Karpas-422 (cell line): ENCODE measurements at regions not wholly inside any gene's neighbourhood (a gene's known extent, or its start where the extent isn't known, plus 50 kb on each side); places are given as distances from the start of the nearest gene placed in this dataset.
A peak's percentile ranks its signal among the peaks of the same experiment; 100 is the strongest.

Experiments
- DNase-seq: peaks from one replicate; pipeline ENCODE4 v3.0.0-alpha.2; 2015
- H2AFZ ChIP-seq: fragments of 200-600 bp; sonication (generic); 2 replicates; pipeline ENCODE4 v1.6.1; 2014; ENCODE audit warnings: antibody characterized with exemption, low read length, mixed read lengths
- H3K27ac ChIP-seq: fragments of 200-600 bp; sonication (generic); 2 replicates; pipeline ENCODE4 v1.5.1; 2014; ENCODE audit warnings: mild to moderate bottlenecking, low read length, moderate library complexity
- H3K27me3 ChIP-seq: fragments of 200-600 bp; sonication (generic); 2 replicates; pipeline ENCODE4 v1.6.1; 2014; ENCODE audit warnings: low read length, mixed read lengths
- H3K36me3 ChIP-seq: fragments of 200-600 bp; sonication (generic); 2 replicates; pipeline ENCODE4 v1.6.1; 2014; ENCODE audit warnings: low read length, mixed read lengths; ENCODE audit not compliant: insufficient read depth
- H3K4me1 ChIP-seq: fragments of 200-600 bp; sonication (generic); 2 replicates; pipeline ENCODE4 v1.6.1; 2014; ENCODE audit warnings: mild to moderate bottlenecking, low read length, mixed read lengths
- H3K4me2 ChIP-seq: fragments of 200-600 bp; sonication (generic); 2 replicates; pipeline ENCODE4 v1.6.1; 2014; ENCODE audit warnings: low read length, low read depth, mild to moderate bottlenecking; ENCODE audit not compliant: poor library complexity, severe bottlenecking
- H3K4me3 ChIP-seq: fragments of 200-600 bp; sonication (generic); 2 replicates; pipeline ENCODE4 v1.5.1; 2014; ENCODE audit warnings: mild to moderate bottlenecking, antibody characterized with exemption, low read length, mixed read lengths
- H3K79me2 ChIP-seq: fragments of 200-600 bp; sonication (generic); 2 replicates; pipeline ENCODE4 v1.6.1; 2014; ENCODE audit warnings: mild to moderate bottlenecking, low read length, mixed read lengths
- H3K9ac ChIP-seq: fragments of 200-600 bp; sonication (generic); 2 replicates; pipeline ENCODE4 v1.6.0; 2014; ENCODE audit warnings: low read length
- H3K9me2 ChIP-seq: fragments of 200-600 bp; sonication (generic), shearing (Covaris generic); replicated peaks from 2 replicates; pipeline ENCODE4 v1.6.0; 2014; ENCODE audit warnings: mild to moderate bottlenecking, low read length, moderate library complexity; ENCODE audit not compliant: insufficient read depth
- H3K9me3 ChIP-seq: fragments of 300-700, 200-600 bp; sonication (generic); 2 replicates; pipeline ENCODE4 v1.6.1; 2014; ENCODE audit warnings: low read length, mixed read lengths
- H4K20me1 ChIP-seq: fragments of 200-600 bp; sonication (generic); 2 replicates; pipeline ENCODE4 v1.6.1; 2014; ENCODE audit warnings: mild to moderate bottlenecking, antibody characterized with exemption, low read length, low read depth; ENCODE audit not compliant: insufficient read depth

DNA sequence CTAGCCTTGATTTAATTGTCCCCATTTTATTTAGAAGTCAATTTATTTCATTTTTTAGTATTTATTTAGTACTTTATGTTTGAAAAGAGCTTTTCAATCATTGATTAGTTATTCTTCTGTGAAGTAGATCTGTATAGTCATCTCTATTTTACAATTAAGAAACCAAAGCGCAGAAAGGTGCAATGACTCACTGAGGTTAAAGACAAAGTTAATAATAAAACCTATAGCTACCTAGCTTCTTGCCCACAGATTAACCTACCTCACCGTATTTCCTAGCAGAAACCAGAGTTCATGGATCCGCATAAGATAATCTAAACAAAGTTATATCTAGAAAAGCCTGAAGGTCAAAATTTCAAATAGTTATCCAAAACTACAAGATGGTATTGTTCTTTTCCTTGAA lies 176.4 kb downstream of the GRIN2B start:
- no peak overlapping the region for H3K4me3 ChIP-seq
- H3K36me3 ChIP-seq: no peaks in the 10 kb centered on the region
- H3K9me3 ChIP-seq: no peaks in the 10 kb centered on the region
- DNase-seq: no peak
- H3K27me3 ChIP-seq: no peaks in the 10 kb centered on the region
- no peaks in the 10 kb centered on the region for H3K79me2 ChIP-seq
- no peaks in the 10 kb centered on the region for H3K9me2 ChIP-seq
- no peak overlapping the region for H3K9ac ChIP-seq
- H3K4me2 ChIP-seq: no peak overlapping the region
- H2AFZ ChIP-seq: no peak overlapping the region
- H4K20me1 ChIP-seq: no peaks in the 10 kb centered on the region
- H3K27ac ChIP-seq: no peak overlapping the region
- H3K4me1 ChIP-seq: no peaks in the 10 kb centered on the region

GRCh38 chr12:13801543-13801942 lies 179.9 kb downstream of the GRIN2B start:
- Histone ChIP-seq H3K27me3 (no peaks in the 10 kb centered on the region), H2AFZ (no peak overlapping the region), H3K79me2 (no peaks in the 10 kb centered on the region), H3K9ac (no peak overlapping the region), H4K20me1 (no peaks in the 10 kb centered on the region), H3K4me3 (no peak overlapping the region), H3K4me2 (no peak overlapping the region), H3K36me3 (no peaks in the 10 kb centered on the region), H3K9me3 (no peaks in the 10 kb centered on the region), H3K9me2 (no peaks in the 10 kb centered on the region), H3K27ac (no peak overlapping the region), H3K4me1 (no peaks in the 10 kb centered on the region)
- no peak for DNase-seq

- Histone ChIP-seq H3K9me2 (no peaks in the 10 kb centered on the region), H2AFZ (no peak overlapping the region)
- no peak for DNase-seq
These were observed 181.8 kb downstream of the GRIN2B start for GRCh38 chr12:13799574-13799973.

DNA sequence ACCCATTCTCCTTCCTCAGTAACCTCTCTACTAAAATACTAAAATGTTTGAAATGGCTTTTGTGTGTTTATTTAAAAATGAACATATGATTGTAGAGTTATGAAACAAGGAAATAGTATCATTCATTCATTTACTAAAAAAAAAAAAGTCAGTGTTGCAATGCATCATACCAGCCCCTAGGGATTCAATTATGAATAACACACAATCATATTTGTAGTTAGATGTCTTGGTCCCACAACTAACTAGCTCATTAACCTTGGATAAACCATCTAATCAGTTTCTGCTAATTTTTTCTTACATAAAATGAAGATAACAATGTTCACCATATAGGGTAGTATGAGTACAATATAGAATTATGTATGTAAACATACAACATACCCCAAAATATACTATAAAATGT lies 183.2 kb downstream of the GRIN2B start:
- no peaks in the 10 kb centered on the region for H3K27me3 ChIP-seq
- H2AFZ ChIP-seq: no peak overlapping the region
- DNase-seq: no peak

More at GRCh38 chr12:13799574-13799973, 181.8 kb downstream of the GRIN2B start:
- no peaks in the 10 kb centered on the region for H3K27me3 ChIP-seq
- H3K27ac ChIP-seq: no peak overlapping the region
- H3K79me2 ChIP-seq: no peaks in the 10 kb centered on the region
- H3K36me3 ChIP-seq: no peaks in the 10 kb centered on the region
- no peaks in the 10 kb centered on the region for H4K20me1 ChIP-seq
- no peak overlapping the region for H3K4me2 ChIP-seq
- H3K9me3 ChIP-seq: no peaks in the 10 kb centered on the region
- no peak overlapping the region for H3K4me3 ChIP-seq
- no peaks in the 10 kb centered on the region for H3K4me1 ChIP-seq
- no peak overlapping the region for H3K9ac ChIP-seq

DNA sequence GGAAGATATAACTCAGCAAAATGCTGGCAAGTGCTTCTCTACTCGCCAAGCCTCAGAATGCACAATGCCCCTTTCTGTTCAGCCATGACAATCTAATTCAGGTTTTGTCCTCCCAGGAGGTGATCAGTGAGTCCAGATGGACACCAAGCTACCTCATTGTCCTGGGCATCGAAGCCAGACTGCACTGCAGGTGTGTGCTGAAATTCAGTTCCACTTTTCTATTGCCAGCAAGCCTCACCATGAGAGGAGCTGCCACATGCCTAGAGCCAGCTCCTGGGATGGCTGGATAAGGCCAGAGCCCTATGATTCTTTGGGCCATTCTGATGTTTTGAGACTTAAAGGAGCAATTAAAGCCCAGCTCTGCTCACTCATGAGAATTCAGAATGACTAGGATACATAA lies 186.7 kb downstream of the GRIN2B start:
- no peaks in the 10 kb centered on the region for H3K79me2 ChIP-seq
- no peak overlapping the region for H3K27ac ChIP-seq
- H4K20me1 ChIP-seq: no peaks in the 10 kb centered on the region
- no peak overlapping the region for H3K4me3 ChIP-seq
- H3K9me2 ChIP-seq: no peaks in the 10 kb centered on the region
- no peak overlapping the region for H3K4me2 ChIP-seq
- DNase-seq: no peak
- H2AFZ ChIP-seq: no peak overlapping the region
- no peaks in the 10 kb centered on the region for H3K9me3 ChIP-seq
- H3K36me3 ChIP-seq: no peaks in the 10 kb centered on the region
- H3K27me3 ChIP-seq: no peaks in the 10 kb centered on the region
- H3K9ac ChIP-seq: no peak overlapping the region
- H3K4me1 ChIP-seq: peaks cover 8% of the 10 kb centered on the region

More for the DNA sequence above, 183.2 kb downstream of the GRIN2B start:
- no peaks in the 10 kb centered on the region for H3K4me1 ChIP-seq
- no peak overlapping the region for H3K9ac ChIP-seq
- H3K36me3 ChIP-seq: no peaks in the 10 kb centered on the region
- no peaks in the 10 kb centered on the region for H3K79me2 ChIP-seq
- no peak overlapping the region for H3K27ac ChIP-seq
- H3K4me3 ChIP-seq: no peak overlapping the region
- H3K9me3 ChIP-seq: no peaks in the 10 kb centered on the region
- no peak overlapping the region for H3K4me2 ChIP-seq
- no peaks in the 10 kb centered on the region for H3K9me2 ChIP-seq
- H4K20me1 ChIP-seq: no peaks in the 10 kb centered on the region

GRCh38 chr12:13790317-13790716 lies 191.1 kb downstream of the GRIN2B start:
- H2AFZ ChIP-seq: no peak overlapping the region
- no peaks in the 10 kb centered on the region for H3K79me2 ChIP-seq
- DNase-seq: peak; percentile 49
- no peaks in the 10 kb centered on the region for H3K9me3 ChIP-seq
- no peaks in the 10 kb centered on the region for H3K9me2 ChIP-seq
- no peaks in the 10 kb centered on the region for H4K20me1 ChIP-seq
- no peak overlapping the region for H3K27ac ChIP-seq
- H3K9ac ChIP-seq: no peak overlapping the region
- H3K4me2 ChIP-seq: no peak overlapping the region
- peaks cover 8% of the 10 kb centered on the region for H3K4me1 ChIP-seq
- no peaks in the 10 kb centered on the region for H3K36me3 ChIP-seq
- H3K27me3 ChIP-seq: no peaks in the 10 kb centered on the region
- no peak overlapping the region for H3K4me3 ChIP-seq

DNA sequence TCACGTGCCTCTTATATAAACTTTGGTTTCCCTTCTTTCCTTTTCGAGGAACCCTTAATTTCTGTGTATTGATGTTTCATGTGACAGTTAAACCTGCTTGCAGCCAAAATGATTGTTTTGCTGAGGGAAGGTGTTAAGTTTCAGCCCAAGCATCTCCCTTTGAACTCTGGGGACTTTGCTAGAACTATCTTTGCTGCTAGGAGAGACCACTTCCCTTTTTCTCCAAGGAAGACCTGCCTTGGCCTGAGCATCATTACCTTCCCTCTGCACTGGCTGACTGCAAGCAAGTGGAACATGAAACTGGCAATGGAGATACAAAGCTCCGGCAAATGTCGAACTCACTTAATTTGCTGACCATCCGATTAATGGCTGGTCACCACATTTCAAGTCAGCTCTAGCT lies 192.8 kb downstream of the GRIN2B start:
- Histone ChIP-seq H3K27ac (no peak overlapping the region), H3K79me2 (no peaks in the 10 kb centered on the region), H3K27me3 (no peaks in the 10 kb centered on the region), H3K9ac (no peak overlapping the region), H3K36me3 (no peaks in the 10 kb centered on the region), H3K9me3 (no peaks in the 10 kb centered on the region), H3K9me2 (no peaks in the 10 kb centered on the region), H3K4me2 (no peak overlapping the region), H4K20me1 (no peaks in the 10 kb centered on the region), H2AFZ (no peak overlapping the region), H3K4me3 (no peak overlapping the region), H3K4me1 (peaks cover 8% of the 10 kb centered on the region)
- no peak for DNase-seq

DNA sequence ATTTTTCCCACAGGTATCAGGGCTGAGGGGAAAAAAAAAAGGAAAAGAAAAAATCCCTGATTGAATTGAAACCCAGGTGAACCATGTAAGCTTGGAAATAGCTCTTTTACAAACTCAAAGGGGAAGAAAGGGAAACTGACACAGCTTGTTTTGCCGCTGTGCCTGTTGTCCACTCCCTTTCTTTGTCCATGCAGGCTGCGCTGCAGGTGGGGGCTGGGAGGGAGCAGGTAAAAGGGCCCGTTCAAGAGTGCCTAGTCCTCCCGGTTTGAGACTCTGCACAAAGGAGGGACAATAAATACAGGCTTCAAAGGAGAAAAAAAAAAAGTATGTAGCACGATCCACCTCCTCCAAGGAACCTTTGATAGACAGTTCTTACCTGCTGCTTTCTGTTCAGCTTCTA lies 194.8 kb downstream of the GRIN2B start:
- H3K9me3 ChIP-seq: no peaks in the 10 kb centered on the region
- no peaks in the 10 kb centered on the region for H3K79me2 ChIP-seq
- no peaks in the 10 kb centered on the region for H4K20me1 ChIP-seq
- H3K9me2 ChIP-seq: no peaks in the 10 kb centered on the region
- no peaks in the 10 kb centered on the region for H3K36me3 ChIP-seq
- DNase-seq: no peak
- H3K27me3 ChIP-seq: no peaks in the 10 kb centered on the region
- no peak overlapping the region for H3K4me2 ChIP-seq
- no peak overlapping the region for H3K4me3 ChIP-seq
- H3K27ac ChIP-seq: no peak overlapping the region
- no peak overlapping the region for H2AFZ ChIP-seq
- peaks cover 8% of the 10 kb centered on the region for H3K4me1 ChIP-seq
- H3K9ac ChIP-seq: no peak overlapping the region

- no peak overlapping the region for H3K9ac ChIP-seq
- H3K9me2 ChIP-seq: no peaks in the 10 kb centered on the region
- H3K27ac ChIP-seq: no peak overlapping the region
- no peaks in the 10 kb centered on the region for H3K36me3 ChIP-seq
- H3K79me2 ChIP-seq: no peaks in the 10 kb centered on the region
- no peaks in the 10 kb centered on the region for H3K4me1 ChIP-seq
- H2AFZ ChIP-seq: no peak overlapping the region
- H3K27me3 ChIP-seq: no peaks in the 10 kb centered on the region
- no peak overlapping the region for H3K4me2 ChIP-seq
- H3K4me3 ChIP-seq: no peak overlapping the region
- no peaks in the 10 kb centered on the region for H4K20me1 ChIP-seq
- DNase-seq: no peak
- no peaks in the 10 kb centered on the region for H3K9me3 ChIP-seq
These were observed 196.9 kb downstream of the GRIN2B start for GRCh38 chr12:13784504-13784903.
